Esophagus muscularis mucosa (tissue), 3 donors: ENCODE measurements at regions not wholly inside any gene's neighbourhood (a gene's known extent, or its start where the extent isn't known, plus 50 kb on each side); places are given as distances from the start of the nearest gene placed in this dataset.

Experiments
- POLR2A ChIP-seq: fragments of 450-650 bp; IDR thresholded peaks from one replicate; pipeline ENCODE4 v1.6.1; 2017; ENCODE audit warnings: antibody characterized with exemption, moderate library complexity, mild to moderate bottlenecking, low read depth
- POLR2AphosphoS5 ChIP-seq, 2 donors: sonication (generic); formaldehyde crosslinking; IDR thresholded peaks; one replicate each; pipeline ENCODE4 v1.6.1; 2017; ENCODE audit warnings: antibody characterized with exemption in 2 of 2
- TF ChIP-seq, protein P1 (sequence below), 3 experiments: fragments of 200-600 bp in 2 of 3; fragments of 450-650 bp in 1 of 3; sonication (generic) in 2 of 3; IDR thresholded peaks; one replicate each; pipeline ENCODE4 v1.5.1; 2017 to 2019; ENCODE audit warnings: antibody characterized with exemption in 3 of 3, mild to moderate bottlenecking in 2 of 3, moderate library complexity in 1 of 3

DNA sequence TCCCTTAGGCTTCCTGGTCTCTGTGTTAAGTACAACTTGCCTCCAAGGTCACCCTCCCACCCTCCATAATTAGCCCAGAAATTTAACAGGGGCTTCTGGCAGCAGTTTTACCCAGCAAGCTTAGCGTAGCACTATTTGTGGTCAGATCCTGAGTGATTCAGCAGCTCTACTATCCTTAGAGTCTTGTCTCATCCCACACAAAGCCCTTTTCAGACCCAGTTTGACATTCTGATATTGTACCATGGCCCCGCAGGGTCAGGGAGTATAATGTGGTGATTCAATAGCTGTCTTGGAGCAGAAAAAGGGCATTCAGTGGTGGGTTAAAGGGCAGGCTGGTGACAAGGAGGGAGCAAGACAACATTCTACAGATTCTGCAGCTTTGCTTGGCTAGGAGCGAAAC, 153.8 kb upstream of the DDHD1 start:
- TF ChIP-seq, protein P1, sequence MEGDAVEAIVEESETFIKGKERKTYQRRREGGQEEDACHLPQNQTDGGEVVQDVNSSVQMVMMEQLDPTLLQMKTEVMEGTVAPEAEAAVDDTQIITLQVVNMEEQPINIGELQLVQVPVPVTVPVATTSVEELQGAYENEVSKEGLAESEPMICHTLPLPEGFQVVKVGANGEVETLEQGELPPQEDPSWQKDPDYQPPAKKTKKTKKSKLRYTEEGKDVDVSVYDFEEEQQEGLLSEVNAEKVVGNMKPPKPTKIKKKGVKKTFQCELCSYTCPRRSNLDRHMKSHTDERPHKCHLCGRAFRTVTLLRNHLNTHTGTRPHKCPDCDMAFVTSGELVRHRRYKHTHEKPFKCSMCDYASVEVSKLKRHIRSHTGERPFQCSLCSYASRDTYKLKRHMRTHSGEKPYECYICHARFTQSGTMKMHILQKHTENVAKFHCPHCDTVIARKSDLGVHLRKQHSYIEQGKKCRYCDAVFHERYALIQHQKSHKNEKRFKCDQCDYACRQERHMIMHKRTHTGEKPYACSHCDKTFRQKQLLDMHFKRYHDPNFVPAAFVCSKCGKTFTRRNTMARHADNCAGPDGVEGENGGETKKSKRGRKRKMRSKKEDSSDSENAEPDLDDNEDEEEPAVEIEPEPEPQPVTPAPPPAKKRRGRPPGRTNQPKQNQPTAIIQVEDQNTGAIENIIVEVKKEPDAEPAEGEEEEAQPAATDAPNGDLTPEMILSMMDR (IDR thresholded peaks at IDR 0.05), result no peak
- TF ChIP-seq POLR2AphosphoS5 (IDR thresholded peaks at IDR 0.05) (no peak), POLR2A (no peak)
